Renal cortical epithelial cell (primary cell): ENCODE measurements at regions not wholly inside any gene's neighbourhood (a gene's known extent, or its start where the extent isn't known, plus 50 kb on each side); places are given as distances from the start of the nearest gene placed in this dataset.
"Not testable (repeated sequence)": the region's sequence is repeated elsewhere in the genome, so short reads cannot be mapped to it uniquely, and the experiment has no call there.

Experiments
- DNase-seq: peaks from one replicate; pipeline ENCODE4 v3.0.0-alpha.2; 2011; ENCODE audit warnings: low read depth

DNA sequence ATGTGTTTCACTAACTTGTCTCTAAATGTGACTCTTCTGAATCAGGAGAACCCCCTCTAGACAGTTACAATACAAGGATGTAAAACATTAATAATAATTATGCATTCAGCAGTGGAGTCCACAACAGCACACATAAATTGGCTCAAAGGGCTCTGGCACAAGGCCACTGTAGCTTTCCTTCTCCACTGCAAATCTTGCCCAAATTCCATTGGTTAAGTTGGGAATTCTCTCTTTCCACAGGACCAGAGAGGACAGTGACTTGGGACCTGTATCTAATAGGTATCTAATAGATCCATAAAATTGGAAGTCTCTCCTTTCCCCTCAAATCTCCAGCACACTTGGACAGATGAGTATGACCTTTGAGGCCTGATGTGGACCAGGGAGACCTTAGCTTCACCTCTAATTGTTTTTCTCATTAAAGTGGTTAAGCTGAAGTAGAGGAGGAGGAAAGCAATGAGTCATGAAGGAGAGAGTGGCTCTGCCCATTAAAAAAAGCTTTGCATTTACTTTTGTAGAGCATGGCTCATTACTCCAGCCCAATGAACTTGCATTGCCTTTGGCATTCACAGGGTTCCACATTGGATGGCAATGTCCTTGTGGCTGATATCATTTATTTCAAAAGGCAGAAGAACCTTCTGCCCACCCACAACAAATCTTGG is 72.3 kb upstream of the SH3RF1 start:
- DNase-seq: peak; percentile 91

DNA sequence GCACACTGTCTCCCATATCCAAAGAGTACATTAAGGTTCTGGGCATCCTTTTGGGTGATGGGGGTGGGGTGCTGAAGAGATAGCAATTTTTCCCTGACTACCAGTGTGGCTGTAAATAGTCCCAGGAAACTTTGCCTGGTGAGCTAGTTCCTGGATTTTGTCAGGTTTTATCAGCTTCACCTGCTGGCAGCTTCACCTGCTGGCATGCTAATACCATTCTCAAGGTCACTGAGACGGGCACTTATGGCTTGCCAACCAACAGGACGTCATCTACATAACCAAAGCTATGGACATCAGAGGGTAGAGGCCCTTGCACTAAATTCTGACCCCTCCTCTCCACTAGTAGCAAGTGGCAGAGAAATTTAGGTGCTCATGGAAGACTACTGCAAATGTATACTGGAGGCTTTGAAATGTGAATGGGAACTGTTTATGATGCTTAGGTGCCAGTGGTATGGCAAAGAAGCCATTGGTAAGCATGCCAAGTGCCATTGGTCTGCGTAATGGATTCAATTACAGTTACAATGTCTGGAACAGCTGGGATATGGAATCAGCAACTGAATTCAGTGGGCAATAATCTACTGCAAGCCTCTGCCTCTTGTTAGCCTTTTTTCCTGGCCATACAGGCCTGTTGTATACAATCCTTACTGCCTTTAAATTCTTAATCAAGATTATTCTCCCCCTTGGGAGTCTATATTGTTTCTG is 71.6 kb upstream of the SH3RF1 start:
- no peak for DNase-seq

- peak; percentile 54 for DNase-seq
Measured at GRCh38 chr4:169341490-169341889, 70.7 kb upstream of the SH3RF1 start.

DNA sequence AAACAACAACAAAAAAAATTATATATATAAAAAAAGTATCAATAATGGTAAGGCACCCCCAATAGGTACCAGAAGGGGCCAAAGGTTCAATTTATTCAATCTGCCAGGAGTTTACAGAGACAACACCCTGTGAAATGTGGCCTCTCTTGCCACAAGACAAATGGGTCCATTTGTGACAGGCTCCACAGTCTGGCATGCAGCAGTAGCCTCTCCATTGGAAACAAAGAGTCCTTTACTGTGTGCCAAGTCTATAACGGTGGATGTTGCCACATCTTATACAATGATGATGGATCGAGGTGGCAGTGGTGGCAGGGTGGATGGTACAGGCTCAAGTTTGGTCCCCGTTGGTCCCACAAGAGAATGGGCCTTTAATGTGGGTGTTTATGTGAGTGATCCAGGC is 70.1 kb upstream of the SH3RF1 start:
- DNase-seq: no peak

GRCh38 chr4:169338241-169338640 is 67.5 kb upstream of the SH3RF1 start:
- no peak for DNase-seq

DNA sequence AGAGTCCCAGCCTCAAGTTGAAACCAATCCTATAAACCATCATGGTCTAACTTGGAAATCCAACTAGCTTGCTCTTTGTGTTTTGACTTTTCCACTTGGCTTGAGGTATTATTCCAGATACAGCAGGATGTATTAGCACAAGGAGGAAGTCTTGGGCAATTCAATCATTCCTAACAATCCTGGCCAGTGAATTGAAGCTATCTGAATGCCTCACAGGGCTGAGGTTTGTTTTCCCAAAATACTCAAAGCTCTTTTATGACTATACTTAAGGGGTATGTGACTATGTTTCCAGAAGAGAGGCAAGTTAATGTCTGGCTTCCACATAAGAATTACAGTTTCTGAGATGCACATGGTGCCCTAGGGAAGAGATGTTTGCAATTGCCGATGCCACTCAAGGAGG is 66.8 kb upstream of the SH3RF1 start:
- peak; percentile 93 for DNase-seq

DNA sequence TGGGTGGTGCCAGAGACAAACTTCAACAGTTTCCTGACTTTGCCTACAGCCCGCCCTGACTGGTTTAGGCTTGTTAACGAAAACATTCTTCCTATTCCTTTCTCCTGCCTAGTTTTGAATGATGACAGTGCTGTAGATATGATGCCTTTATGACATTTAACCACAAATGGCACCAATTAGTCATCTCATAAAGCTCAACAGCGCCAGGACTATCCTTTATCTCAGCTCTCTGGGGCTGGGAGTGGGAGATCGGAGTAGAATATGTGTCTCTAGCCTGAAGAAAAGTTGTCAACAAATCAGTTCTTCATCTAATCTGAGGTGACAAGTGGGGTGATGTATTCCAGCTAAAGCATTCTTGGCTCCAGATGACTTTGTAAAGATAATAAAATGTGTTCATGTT is 64.6 kb upstream of the SH3RF1 start:
- DNase-seq: no peak

- no peak for DNase-seq
Measured at GRCh38 chr4:169334335-169334734, 63.6 kb upstream of the SH3RF1 start.

- DNase-seq: no peak
Measured at GRCh38 chr4:169333265-169333664, 62.5 kb upstream of the SH3RF1 start.

- no peak for DNase-seq
Measured at GRCh38 chr4:169332583-169332982, 61.8 kb upstream of the SH3RF1 start.

- DNase-seq: no peak
Measured at GRCh38 chr4:169330811-169331210, 60.1 kb upstream of the SH3RF1 start.

DNA sequence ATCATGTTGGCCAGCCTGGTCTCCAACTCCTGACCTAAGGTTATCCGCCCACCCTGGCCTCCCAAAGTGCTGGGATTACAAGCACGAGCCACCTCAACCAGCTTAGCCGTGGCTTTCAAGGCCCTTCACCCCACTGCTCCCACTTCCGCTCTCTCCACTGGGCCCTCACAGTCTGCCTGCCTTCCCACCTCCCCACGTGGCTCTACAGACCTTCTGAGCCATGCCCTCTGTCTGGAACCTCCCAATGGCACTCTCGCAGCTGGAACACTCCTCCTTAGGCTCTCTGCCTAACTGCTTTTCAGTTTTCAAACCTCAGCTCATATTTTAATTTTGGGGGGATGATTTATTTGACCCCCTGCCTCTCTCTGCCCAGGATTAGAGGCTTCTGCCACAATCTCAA is 59.3 kb upstream of the SH3RF1 start:
- no peak for DNase-seq

DNA sequence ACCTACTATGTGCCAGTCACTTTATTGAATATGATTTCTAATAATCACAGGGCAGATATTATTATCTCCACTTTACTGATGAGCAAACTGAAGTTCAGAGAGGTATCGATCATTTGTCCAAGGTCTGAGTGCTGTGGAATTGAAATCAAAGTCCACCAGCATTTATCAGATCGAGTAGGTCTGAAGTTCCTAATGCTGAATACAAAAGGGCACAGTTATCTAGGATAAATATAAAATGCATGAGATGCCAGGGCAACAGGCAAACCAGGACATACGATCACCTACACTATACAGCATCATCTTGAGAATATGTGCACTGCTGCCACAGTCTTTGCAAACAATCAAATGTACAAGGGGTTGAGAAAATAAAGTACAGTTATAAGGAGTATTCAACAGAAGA is 57.2 kb upstream of the SH3RF1 start:
- no peak for DNase-seq

- not testable (repeated sequence) for DNase-seq
Measured at GRCh38 chr4:169323925-169324324, 53.2 kb upstream of the SH3RF1 start.

GRCh38 chr4:169322833-169323232 is 52.1 kb upstream of the SH3RF1 start:
- not testable (repeated sequence) for DNase-seq
